ENCODE measurements at regions not wholly inside any gene's neighbourhood (a gene's known extent, or its start where the extent isn't known, plus 50 kb on each side); places are given as distances from the start of the nearest gene placed in this dataset.

GRCh38 chr2:8620611-8621382 is 61.1 kb upstream of the ID2 start:
- no peak for TF ChIP-seq JUN (IDR thresholded peaks at IDR 0.05)
- no peak for TF ChIP-seq MAX (IDR thresholded peaks at IDR 0.05)
